Loucy (cell line): ENCODE measurements at regions not wholly inside any gene's neighbourhood (a gene's known extent, or its start where the extent isn't known, plus 50 kb on each side); places are given as distances from the start of the nearest gene placed in this dataset.

Source experiments
- EZH2phosphoT487 ChIP-seq: fragments of 200-600 bp; IDR thresholded peaks from 2 replicates; pipeline ENCODE4 v1.6.1; 2018; ENCODE audit warnings: antibody characterized with exemption, mild to moderate bottlenecking, moderate library complexity, borderline replicate concordance
- TF ChIP-seq, protein P1 (sequence below): fragments of 200-600 bp; sonication (generic); conservative IDR thresholded peaks from 2 replicates; pipeline ENCODE4 v1.5.1; 2014; ENCODE audit warnings: mild to moderate bottlenecking, antibody characterized with exemption, low read length

DNA sequence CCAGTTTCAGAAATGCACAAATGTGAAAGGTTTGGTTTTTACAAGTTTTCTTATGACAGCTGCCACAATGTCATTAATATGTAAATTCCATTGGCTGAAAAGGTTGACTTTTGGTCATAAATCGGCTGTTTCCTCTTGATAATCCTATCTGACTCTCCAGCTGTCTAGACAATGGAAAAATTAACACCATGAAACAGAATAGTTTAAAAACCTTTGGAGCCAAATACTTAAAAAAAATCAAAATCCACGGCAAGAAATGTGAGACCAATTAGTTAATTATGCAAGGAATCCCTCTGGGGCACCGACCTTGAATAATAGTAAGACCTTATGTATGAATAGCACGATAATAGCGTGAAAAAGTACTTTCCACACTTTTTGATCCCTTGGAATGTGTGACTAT is 138.0 kb downstream of the ZNF664 start:
- TF ChIP-seq, protein P1, sequence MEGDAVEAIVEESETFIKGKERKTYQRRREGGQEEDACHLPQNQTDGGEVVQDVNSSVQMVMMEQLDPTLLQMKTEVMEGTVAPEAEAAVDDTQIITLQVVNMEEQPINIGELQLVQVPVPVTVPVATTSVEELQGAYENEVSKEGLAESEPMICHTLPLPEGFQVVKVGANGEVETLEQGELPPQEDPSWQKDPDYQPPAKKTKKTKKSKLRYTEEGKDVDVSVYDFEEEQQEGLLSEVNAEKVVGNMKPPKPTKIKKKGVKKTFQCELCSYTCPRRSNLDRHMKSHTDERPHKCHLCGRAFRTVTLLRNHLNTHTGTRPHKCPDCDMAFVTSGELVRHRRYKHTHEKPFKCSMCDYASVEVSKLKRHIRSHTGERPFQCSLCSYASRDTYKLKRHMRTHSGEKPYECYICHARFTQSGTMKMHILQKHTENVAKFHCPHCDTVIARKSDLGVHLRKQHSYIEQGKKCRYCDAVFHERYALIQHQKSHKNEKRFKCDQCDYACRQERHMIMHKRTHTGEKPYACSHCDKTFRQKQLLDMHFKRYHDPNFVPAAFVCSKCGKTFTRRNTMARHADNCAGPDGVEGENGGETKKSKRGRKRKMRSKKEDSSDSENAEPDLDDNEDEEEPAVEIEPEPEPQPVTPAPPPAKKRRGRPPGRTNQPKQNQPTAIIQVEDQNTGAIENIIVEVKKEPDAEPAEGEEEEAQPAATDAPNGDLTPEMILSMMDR = no peak
- no peak for TF ChIP-seq EZH2phosphoT487
